GM12878 (cell line): ENCODE measurements at regions not wholly inside any gene's neighbourhood (a gene's known extent, or its start where the extent isn't known, plus 50 kb on each side); places are given as distances from the start of the nearest gene placed in this dataset.

Experiments
- FOS ChIP-seq: IDR thresholded peaks from 3 replicates; pipeline ENCODE4 v1.6.1; 2011; ENCODE audit warnings: borderline replicate concordance; ENCODE audit not compliant: insufficient read length; ENCODE audit errors: extremely low read depth
- NRF1 ChIP-seq: conservative IDR thresholded peaks from 2 replicates; pipeline ENCODE4 v1.6.1; 2011; ENCODE audit warnings: mild to moderate bottlenecking, low read depth, low read length, improper control_type of control experiment
- TCF12 ChIP-seq: IDR thresholded peaks from 2 replicates; pipeline ENCODE4 v1.6.1; 2011; ENCODE audit warnings: low read depth, mild to moderate bottlenecking, low read length
- TF ChIP-seq, protein P1 (sequence below): IDR thresholded peaks from 2 replicates; pipeline ENCODE4 v1.6.1; 2011; ENCODE audit warnings: mild to moderate bottlenecking, low read depth, low read length, moderate library complexity; ENCODE audit not compliant: insufficient replicate concordance
- TF ChIP-seq, protein P2 (sequence below), 3 experiments: IDR thresholded peaks in 2 of 3; conservative IDR thresholded peaks in 1 of 3; 2 replicates each; pipeline ENCODE4 v1.5.1; 2011; ENCODE audit warnings: low read depth in 3 of 3, low read length in 3 of 3, mild to moderate bottlenecking in 3 of 3, control low read depth in 2 of 3, moderate library complexity in 2 of 3, inconsistent platforms in 1 of 3, mixed read lengths in 1 of 3; ENCODE audit not compliant: control insufficient read depth in 2 of 3, insufficient read depth in 1 of 3; ENCODE audit errors: extremely low read depth in 1 of 3
- TF ChIP-seq, protein P3 (sequence below): fragments of 450-650 bp; IDR thresholded peaks from 2 replicates; pipeline ENCODE4 v1.6.1; 2017; ENCODE audit warnings: mild to moderate bottlenecking

DNA sequence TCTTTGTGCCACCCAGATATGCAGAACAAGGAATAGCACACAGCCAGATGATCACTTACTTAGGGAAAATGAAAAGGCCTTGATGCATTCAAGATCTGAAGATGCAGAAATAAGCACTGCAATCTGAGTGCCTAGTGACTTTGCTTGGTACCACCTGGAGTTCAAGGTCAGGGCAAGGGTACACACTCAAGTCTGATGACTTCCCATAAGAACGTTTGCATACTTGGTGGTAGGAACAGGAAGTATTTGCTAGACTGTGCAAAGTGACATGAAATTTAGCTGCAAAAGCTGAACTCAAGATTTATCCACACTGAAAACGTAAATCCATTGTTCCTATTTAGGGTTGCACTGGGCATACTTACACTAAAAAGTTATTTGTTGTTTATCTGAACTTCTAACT, 177.1 kb downstream of the PIK3R1 start:
- TF ChIP-seq NRF1 (no peak), FOS (no peak), TCF12 (no peak)
- TF ChIP-seq, protein P1, sequence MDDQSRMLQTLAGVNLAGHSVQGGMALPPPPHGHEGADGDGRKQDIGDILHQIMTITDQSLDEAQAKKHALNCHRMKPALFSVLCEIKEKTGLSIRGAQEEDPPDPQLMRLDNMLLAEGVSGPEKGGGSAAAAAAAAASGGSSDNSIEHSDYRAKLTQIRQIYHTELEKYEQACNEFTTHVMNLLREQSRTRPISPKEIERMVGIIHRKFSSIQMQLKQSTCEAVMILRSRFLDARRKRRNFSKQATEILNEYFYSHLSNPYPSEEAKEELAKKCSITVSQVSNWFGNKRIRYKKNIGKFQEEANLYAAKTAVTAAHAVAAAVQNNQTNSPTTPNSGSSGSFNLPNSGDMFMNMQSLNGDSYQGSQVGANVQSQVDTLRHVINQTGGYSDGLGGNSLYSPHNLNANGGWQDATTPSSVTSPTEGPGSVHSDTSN, result no peak
- TF ChIP-seq, protein P2, sequence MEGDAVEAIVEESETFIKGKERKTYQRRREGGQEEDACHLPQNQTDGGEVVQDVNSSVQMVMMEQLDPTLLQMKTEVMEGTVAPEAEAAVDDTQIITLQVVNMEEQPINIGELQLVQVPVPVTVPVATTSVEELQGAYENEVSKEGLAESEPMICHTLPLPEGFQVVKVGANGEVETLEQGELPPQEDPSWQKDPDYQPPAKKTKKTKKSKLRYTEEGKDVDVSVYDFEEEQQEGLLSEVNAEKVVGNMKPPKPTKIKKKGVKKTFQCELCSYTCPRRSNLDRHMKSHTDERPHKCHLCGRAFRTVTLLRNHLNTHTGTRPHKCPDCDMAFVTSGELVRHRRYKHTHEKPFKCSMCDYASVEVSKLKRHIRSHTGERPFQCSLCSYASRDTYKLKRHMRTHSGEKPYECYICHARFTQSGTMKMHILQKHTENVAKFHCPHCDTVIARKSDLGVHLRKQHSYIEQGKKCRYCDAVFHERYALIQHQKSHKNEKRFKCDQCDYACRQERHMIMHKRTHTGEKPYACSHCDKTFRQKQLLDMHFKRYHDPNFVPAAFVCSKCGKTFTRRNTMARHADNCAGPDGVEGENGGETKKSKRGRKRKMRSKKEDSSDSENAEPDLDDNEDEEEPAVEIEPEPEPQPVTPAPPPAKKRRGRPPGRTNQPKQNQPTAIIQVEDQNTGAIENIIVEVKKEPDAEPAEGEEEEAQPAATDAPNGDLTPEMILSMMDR (IDR thresholded peaks at IDR 0.05 in 2 of 3, conservative IDR thresholded peaks at IDR 0.05 in 1 of 3; ENCODE audit: control insufficient read depth in 2 of 3, extremely low read depth in 1 of 3, insufficient read depth in 1 of 3, low read depth in 3 of 3, low read length in 3 of 3), result no peak
- TF ChIP-seq, protein P3, sequence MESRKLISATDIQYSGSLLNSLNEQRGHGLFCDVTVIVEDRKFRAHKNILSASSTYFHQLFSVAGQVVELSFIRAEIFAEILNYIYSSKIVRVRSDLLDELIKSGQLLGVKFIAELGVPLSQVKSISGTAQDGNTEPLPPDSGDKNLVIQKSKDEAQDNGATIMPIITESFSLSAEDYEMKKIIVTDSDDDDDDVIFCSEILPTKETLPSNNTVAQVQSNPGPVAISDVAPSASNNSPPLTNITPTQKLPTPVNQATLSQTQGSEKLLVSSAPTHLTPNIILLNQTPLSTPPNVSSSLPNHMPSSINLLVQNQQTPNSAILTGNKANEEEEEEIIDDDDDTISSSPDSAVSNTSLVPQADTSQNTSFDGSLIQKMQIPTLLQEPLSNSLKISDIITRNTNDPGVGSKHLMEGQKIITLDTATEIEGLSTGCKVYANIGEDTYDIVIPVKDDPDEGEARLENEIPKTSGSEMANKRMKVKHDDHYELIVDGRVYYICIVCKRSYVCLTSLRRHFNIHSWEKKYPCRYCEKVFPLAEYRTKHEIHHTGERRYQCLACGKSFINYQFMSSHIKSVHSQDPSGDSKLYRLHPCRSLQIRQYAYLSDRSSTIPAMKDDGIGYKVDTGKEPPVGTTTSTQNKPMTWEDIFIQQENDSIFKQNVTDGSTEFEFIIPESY, result no peak
